ENCODE measurements at regions not wholly inside any gene's neighbourhood (a gene's known extent, or its start where the extent isn't known, plus 50 kb on each side); places are given as distances from the start of the nearest gene placed in this dataset.

GRCh38 chr6:167049275-167049674, 50.1 kb downstream of the CEP43 start:
- no peak for DNase-seq (ENCODE audit: low read depth)
- no peak overlapping the region for H3K4me3 ChIP-seq (ENCODE audit: low read depth, low read length)

GRCh38 chr6:167050903-167051302, 51.7 kb downstream of the CEP43 start:
- no peak overlapping the region for H3K4me3 ChIP-seq (ENCODE audit: low read depth, low read length)
- no peak for DNase-seq (ENCODE audit: low read depth)

- no peak overlapping the region for H3K4me3 ChIP-seq (ENCODE audit: low read depth, low read length)
- DNase-seq (ENCODE audit: low read depth): no peak
Observed at GRCh38 chr6:167053895-167054530, 54.8 kb downstream of the CEP43 start.

GRCh38 chr6:167054987-167055386, 55.8 kb downstream of the CEP43 start:
- H3K4me3 ChIP-seq (ENCODE audit: low read depth, low read length): no peak overlapping the region
- DNase-seq (ENCODE audit: low read depth): no peak

- no peak overlapping the region for H3K4me3 ChIP-seq (ENCODE audit: low read depth, low read length)
- peak; percentile 10 for DNase-seq (ENCODE audit: low read depth)
Observed at GRCh38 chr6:167056370-167056769, 57.2 kb downstream of the CEP43 start.

- no peak overlapping the region for H3K4me3 ChIP-seq (ENCODE audit: low read depth, low read length)
- no peak for DNase-seq (ENCODE audit: low read depth)
Observed at GRCh38 chr6:167058261-167058660, 59.1 kb downstream of the CEP43 start.
